ENCODE measurements at regions not wholly inside any gene's neighbourhood (a gene's known extent, or its start where the extent isn't known, plus 50 kb on each side); places are given as distances from the start of the nearest gene placed in this dataset.
"Not testable (repeated sequence)": the region's sequence is repeated elsewhere in the genome, so short reads cannot be mapped to it uniquely, and the experiment has no call there.

DNA sequence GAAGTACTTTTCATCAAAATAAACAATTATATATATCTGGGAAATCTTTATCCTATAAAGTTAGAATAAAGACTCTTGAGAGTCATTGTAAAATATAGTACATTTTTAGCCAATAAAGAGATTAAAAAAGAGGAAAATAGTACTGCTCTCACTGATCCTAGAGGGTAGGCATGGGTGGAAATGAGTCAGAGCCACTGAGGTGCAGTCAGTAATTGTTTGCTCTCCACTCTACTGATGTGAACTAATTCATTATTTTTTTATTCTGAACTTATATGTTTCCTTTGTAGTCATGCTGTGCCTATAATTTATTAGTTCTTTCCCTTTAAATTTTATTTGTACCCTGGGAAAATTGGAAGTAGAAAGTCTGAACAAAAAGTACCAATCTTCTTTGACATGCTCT lies 1359.4 kb upstream of the GJE1 start:
- peak; percentile 7 for DNase-seq (ENCODE audit: low read depth)

- DNase-seq (ENCODE audit: low read depth) = no peak
Observed at GRCh38 chr6:140772576-140772975, 1360.1 kb upstream of the GJE1 start.

GRCh38 chr6:140768133-140768532 lies 1364.6 kb upstream of the GJE1 start:
- DNase-seq (ENCODE audit: low read depth) = no peak

GRCh38 chr6:140766999-140767398 lies 1365.7 kb upstream of the GJE1 start:
- no peak for DNase-seq (ENCODE audit: low read depth)

- DNase-seq (ENCODE audit: low read depth) = no peak
Observed at GRCh38 chr6:140758169-140758877, 1374.4 kb upstream of the GJE1 start.

DNA sequence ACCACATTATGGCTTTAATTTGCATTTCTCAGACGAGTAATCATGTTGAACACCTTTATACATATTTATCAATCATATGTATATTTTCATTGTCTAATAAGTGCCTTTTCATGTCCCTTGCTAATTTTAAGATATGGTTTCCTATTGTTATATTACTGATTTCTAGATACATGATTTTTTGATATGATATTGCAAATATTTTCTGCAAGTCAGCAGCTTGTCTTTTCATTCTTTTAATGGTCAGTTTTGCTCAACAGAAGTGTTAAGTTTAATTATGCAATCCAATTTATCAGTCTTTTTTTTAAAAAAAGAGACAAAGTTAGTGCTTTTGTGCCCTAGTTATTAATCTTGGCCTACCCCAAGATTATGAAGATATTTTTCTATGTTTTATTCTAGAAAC lies 1377.8 kb upstream of the CITED2 start:
- no peak for DNase-seq (ENCODE audit: low read depth)

- DNase-seq (ENCODE audit: low read depth) = no peak
Observed at GRCh38 chr6:140747114-140747513, 1372.7 kb upstream of the CITED2 start.

DNA sequence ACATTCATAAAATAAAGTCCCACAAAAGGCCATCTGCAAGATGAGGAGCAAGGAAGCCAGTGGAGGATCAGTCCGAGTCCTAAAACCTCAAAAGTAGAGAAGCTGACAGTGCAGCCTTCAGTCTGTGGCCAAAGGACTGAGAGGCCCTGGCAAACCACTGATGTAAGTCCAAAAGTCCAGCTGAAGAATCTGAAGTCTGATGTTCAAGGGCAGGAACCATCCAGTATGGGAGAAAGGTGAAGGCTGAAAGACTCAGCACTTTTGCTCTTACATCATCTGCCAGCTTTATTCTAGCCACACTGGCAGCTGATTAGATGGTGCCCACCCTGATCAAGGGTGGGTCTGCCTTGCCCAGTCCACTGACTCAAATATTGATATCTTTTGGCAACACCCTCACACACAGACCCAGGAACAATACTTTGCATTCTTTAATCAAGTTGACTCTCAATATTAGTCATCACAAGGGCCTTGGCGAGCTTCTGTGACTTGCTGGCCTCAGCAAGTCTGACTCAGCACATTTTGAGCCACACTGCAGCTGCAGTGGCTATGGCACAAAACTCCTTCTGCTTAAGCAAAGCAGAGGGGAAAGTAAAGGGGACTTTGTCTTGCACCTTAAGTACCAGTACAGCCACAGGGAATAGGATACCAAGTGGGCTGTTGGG lies 1370.3 kb upstream of the CITED2 start:
- DNase-seq (ENCODE audit: low read depth) = peak; percentile 57

- DNase-seq (ENCODE audit: low read depth) = no peak
Observed at GRCh38 chr6:140736231-140736630, 1361.8 kb upstream of the CITED2 start.

GRCh38 chr6:140732991-140733390 lies 1358.5 kb upstream of the CITED2 start:
- no peak for DNase-seq (ENCODE audit: low read depth)

GRCh38 chr6:140732155-140732554 lies 1357.7 kb upstream of the CITED2 start:
- no peak for DNase-seq (ENCODE audit: low read depth)

DNA sequence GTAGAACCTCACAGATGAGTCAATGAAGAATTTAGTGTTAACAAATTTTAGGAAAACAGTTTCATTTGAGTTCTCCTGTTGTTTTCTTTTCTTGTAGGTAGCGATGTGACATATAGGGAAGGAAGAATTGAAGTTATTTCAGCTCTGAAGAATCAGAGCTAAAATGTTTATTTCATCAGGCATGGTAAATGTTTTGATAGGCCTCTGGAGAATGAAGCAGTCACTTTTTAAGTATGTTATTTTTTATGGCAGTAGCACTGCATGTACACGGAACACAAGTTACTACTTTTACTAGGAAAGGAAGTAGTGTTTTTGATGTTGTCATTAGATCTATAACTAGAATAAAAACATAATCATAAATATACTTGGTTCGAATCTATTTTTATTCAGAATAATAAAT lies 1357.3 kb upstream of the CITED2 start:
- DNase-seq (ENCODE audit: low read depth) = no peak

GRCh38 chr6:140729521-140729920 lies 1355.1 kb upstream of the CITED2 start:
- DNase-seq (ENCODE audit: low read depth) = no peak

- no peak for DNase-seq (ENCODE audit: low read depth)
Observed at GRCh38 chr6:140718021-140718420, 1343.6 kb upstream of the CITED2 start.

GRCh38 chr6:140713495-140713894 lies 1339.0 kb upstream of the CITED2 start:
- DNase-seq (ENCODE audit: low read depth) = no peak

DNA sequence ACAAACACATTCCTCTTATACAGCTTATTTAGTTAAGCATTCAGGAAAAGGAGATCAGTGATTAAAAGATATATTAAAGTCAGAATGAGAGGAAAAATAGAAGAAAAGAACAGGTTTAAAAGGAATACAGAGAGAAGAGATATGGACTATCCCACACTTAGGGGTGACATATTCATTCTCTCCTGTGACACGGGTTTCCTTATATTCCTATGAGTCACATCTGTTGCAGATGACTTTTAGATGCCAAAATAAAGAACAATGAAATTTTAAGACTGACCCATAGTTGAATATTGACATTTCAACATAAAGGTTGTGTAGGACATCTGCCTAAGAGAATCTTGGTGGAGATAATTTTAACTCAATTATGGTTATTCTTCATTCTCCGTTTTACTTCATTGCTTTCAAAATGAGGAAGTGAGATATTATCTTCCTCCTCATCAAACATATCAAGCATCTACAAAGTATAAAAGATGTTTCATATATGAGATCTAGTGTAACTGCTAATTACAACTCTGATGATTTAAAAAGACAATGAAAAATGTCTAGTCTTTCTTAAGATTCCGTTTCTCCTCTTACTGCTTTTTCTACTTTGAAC lies 1336.7 kb upstream of the CITED2 start:
- DNase-seq (ENCODE audit: low read depth) = no peak

- DNase-seq (ENCODE audit: low read depth) = no peak
Observed at GRCh38 chr6:140708441-140708840, 1334.0 kb upstream of the CITED2 start.

DNA sequence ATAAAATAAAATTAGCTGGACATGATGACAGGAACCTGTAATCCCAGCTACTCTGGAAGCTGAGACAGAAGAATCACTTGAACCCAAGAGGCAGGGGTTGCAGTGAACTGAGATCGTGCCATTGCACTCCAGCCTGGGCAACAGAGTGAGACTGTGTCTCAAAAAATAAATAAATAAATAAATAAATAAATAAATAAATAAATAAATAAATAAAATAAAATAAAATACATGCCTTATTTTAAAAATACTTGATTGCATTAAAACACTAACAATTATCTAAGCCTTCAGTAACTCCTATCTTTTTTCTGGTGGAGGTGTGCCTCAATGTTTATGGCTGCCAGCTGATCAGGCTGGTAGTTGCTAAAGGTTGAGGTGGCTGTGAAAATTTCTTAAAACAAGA lies 1329.6 kb upstream of the CITED2 start:
- not testable (repeated sequence) for DNase-seq (ENCODE audit: low read depth)

GRCh38 chr6:140697585-140697984 lies 1323.1 kb upstream of the CITED2 start:
- no peak for DNase-seq (ENCODE audit: low read depth)

- no peak for DNase-seq (ENCODE audit: low read depth)
Observed at GRCh38 chr6:140684776-140685550, 1310.5 kb upstream of the CITED2 start.

- DNase-seq (ENCODE audit: low read depth) = no peak
Observed at GRCh38 chr6:140677781-140678528, 1303.5 kb upstream of the CITED2 start.

DNA sequence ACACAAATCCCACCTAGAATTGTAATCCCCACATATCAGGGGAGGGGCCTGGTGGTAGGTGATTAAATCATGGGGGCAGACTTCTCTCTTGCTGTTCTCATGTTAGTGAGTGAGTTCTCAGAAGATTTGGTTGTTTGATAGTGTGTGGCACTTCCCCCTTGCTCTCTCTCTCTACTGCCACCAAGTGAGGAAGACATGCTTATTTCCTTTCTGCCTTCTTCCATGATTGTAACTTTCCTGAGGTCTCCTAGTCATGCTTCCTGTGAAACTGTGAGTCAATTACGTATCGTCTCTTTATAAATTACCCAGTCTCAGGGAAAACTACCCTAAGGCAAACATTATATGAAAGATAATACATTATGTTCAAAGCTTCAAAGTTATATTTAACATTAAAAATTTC lies 1297.5 kb upstream of the CITED2 start:
- DNase-seq (ENCODE audit: low read depth) = peak; percentile 33

Measured in RPMI7951 (cell line).